PC-3 (cell line): ENCODE measurements at regions not wholly inside any gene's neighbourhood (a gene's known extent, or its start where the extent isn't known, plus 50 kb on each side); places are given as distances from the start of the nearest gene placed in this dataset.

Source experiments
- ATAC-seq: fragments of 200-7000 bp; cut with Tn5 transposase; 2 replicates; pipeline ENCODE4 v1.9.1; 2020; ENCODE audit warnings: mild to moderate bottlenecking, moderate library complexity
- BruUV-seq: library from RNA; stranded (reverse); fragments of 400-500 nt; replicated peaks from 2 replicates; lab custom pipeline; 2021; lab: Mats Ljungman, UMichigan
- CTCF ChIA-PET: fragments of 300-600 bp; sonication (Branson Sonifier 250); formaldehyde crosslinking; loops from one replicate; lab custom pipeline; 2022; ENCODE audit warnings: antibody characterized with exemption; lab: Charles Lee
- POLR2A ChIA-PET: fragments of 300-600 bp; sonication (Branson Sonifier 250); formaldehyde crosslinking; loops from one replicate; lab custom pipeline; 2022; ENCODE audit warnings: antibody characterized with exemption; ENCODE audit not compliant: unreplicated experiment; lab: Charles Lee
- DNase-seq: peaks from one replicate; pipeline ENCODE4 v3.0.0-alpha.2; 2015
- H2AFZ ChIP-seq: fragments of 300-600 bp; sonication (generic); 2 replicates; pipeline ENCODE4 v1.6.0; 2016; ENCODE audit warnings: antibody characterized with exemption, low read length
- H3F3A ChIP-seq: fragments of 300-600 bp; sonication (generic); one replicate; pipeline ENCODE4 v1.6.0; 2017; ENCODE audit warnings: antibody characterized with exemption, low read length, control low read depth, mild to moderate bottlenecking; ENCODE audit not compliant: unreplicated experiment
- H3K27ac ChIP-seq: fragments of 300-600 bp; sonication (generic); 2 replicates; pipeline ENCODE4 v1.5.1; 2016; ENCODE audit warnings: mild to moderate bottlenecking, low read length
- H3K27me3 ChIP-seq: fragments of 300-600 bp; sonication (generic); 2 replicates; pipeline ENCODE4 v1.6.1; 2016; ENCODE audit warnings: low read length, mixed read lengths
- H3K36me3 ChIP-seq: fragments of 300-600 bp; sonication (generic); 2 replicates; pipeline ENCODE4 v1.6.1; 2016; ENCODE audit warnings: low read depth, mixed run types, low read length, mixed read lengths
- H3K4me1 ChIP-seq: fragments of 300-600 bp; sonication (generic); 2 replicates; pipeline ENCODE4 v1.5.1; 2016; ENCODE audit warnings: low read length; ENCODE audit not compliant: insufficient read depth
- H3K4me2 ChIP-seq: fragments of 300-600 bp; sonication (generic); 2 replicates; pipeline ENCODE4 v1.6.0; 2016; ENCODE audit warnings: low read length
- H3K4me3 ChIP-seq: fragments of 300-600 bp; sonication (generic); 2 replicates; pipeline ENCODE4 v1.5.1; 2016; ENCODE audit warnings: mild to moderate bottlenecking, low read length, mixed read lengths
- H3K79me2 ChIP-seq: fragments of 300-600 bp; sonication (generic); 2 replicates; pipeline ENCODE4 v1.6.1; 2017; ENCODE audit warnings: low read length, mixed read lengths
- H3K9ac ChIP-seq: fragments of 300-600 bp; sonication (generic); 2 replicates; pipeline ENCODE4 v1.6.0; 2016; ENCODE audit warnings: mild to moderate bottlenecking, low read length
- H3K9me2 ChIP-seq: fragments of 300-600 bp; sonication (generic); replicated peaks from 2 replicates; pipeline ENCODE4 v1.6.1; 2016; ENCODE audit warnings: mixed run types, low read length, mixed read lengths
- H3K9me3 ChIP-seq: fragments of 300-600 bp; sonication (generic); 2 replicates; pipeline ENCODE4 v1.6.1; 2016; ENCODE audit warnings: low read length, mixed read lengths
- H4K20me1 ChIP-seq: fragments of 300-600 bp; sonication (generic); 2 replicates; pipeline ENCODE4 v1.6.1; 2016; ENCODE audit warnings: low read length, mixed read lengths
- EZH2 ChIP-seq: fragments of 300-600 bp; sonication (generic); IDR thresholded peaks from one replicate; pipeline ENCODE4 v1.6.1; 2017; ENCODE audit warnings: antibody characterized with exemption, mild to moderate bottlenecking, low read length; ENCODE audit not compliant: unreplicated experiment
- EZH2phosphoT487 ChIP-seq: fragments of 300-600 bp; sonication (generic); IDR thresholded peaks from 2 replicates; pipeline ENCODE4 v1.6.1; 2018; ENCODE audit warnings: mild to moderate bottlenecking, antibody characterized with exemption, low read length, borderline replicate concordance
- intact Hi-C: fragments of 100-400 bp; cut with micrococcal nuclease; formaldehyde crosslinking; loops from 2 replicates; pipeline ENCODE4 v1.9.0; 2023
- TF ChIP-seq, protein P1 (sequence below): fragments of 300-600 bp; sonication (generic); conservative IDR thresholded peaks from 2 replicates; pipeline ENCODE4 v1.5.1; 2017; ENCODE audit warnings: antibody characterized with exemption, low read depth, mild to moderate bottlenecking, low read length

DNA sequence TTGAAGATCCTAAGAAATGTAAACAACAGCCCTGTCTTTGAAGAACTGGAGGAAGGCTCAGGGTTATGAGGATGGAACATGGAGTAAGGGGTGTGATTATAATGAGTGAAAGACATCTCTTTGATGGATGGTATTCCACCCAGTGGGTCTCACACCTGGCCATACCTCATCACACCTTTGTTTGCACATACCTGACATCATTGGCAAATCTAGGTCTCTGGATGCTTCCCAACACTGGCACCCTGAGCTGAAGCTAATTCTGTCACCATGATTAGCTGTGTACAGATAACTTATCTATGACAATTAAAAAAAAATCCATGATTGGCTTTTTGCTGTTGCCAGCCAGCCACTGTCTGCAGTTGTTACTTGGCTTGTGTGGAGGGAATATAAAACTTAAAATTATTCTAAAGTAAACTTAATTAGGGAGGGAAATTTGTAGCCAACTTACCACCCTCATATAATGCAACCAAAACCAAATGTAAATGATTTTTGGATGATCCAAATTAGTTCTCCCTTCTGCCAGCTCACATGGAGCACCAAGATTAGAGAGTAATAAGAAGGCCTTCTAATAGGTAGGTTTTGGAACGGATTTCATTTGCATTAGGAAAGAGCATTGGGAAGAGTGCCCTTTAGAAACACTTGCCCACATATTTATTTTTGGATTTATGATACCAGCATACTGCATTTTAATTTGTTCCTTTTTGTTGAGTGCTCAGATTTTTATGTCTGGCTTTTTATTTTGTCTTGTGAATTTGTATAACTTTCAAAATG, 249.5 kb downstream of the SOX4 start:
- no peaks in the 10 kb centered on the region for H4K20me1 ChIP-seq
- H3K4me2 ChIP-seq, result no peak overlapping the region
- H2AFZ ChIP-seq, result no peak overlapping the region
- no TSS peak for BruUV-seq
- no peaks in the 10 kb centered on the region for H3K9me3 ChIP-seq
- DNase-seq (no peak), ATAC-seq (no peak)
- no peak overlapping the region for H3K27ac ChIP-seq
- H3K36me3 ChIP-seq, result no peaks in the 10 kb centered on the region
- no peaks in the 10 kb centered on the region for H3K27me3 ChIP-seq
- TF ChIP-seq, protein P1, sequence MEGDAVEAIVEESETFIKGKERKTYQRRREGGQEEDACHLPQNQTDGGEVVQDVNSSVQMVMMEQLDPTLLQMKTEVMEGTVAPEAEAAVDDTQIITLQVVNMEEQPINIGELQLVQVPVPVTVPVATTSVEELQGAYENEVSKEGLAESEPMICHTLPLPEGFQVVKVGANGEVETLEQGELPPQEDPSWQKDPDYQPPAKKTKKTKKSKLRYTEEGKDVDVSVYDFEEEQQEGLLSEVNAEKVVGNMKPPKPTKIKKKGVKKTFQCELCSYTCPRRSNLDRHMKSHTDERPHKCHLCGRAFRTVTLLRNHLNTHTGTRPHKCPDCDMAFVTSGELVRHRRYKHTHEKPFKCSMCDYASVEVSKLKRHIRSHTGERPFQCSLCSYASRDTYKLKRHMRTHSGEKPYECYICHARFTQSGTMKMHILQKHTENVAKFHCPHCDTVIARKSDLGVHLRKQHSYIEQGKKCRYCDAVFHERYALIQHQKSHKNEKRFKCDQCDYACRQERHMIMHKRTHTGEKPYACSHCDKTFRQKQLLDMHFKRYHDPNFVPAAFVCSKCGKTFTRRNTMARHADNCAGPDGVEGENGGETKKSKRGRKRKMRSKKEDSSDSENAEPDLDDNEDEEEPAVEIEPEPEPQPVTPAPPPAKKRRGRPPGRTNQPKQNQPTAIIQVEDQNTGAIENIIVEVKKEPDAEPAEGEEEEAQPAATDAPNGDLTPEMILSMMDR, result no peak
- TF ChIP-seq EZH2phosphoT487 (no peak), EZH2 (no peak)
- no peaks in the 10 kb centered on the region for H3F3A ChIP-seq
- H3K4me3 ChIP-seq, result no peak overlapping the region
- no peaks in the 10 kb centered on the region for H3K9me2 ChIP-seq
- CTCF ChIA-PET, result no interaction called here
- H3K9ac ChIP-seq, result no peak overlapping the region
- POLR2A ChIA-PET, result no interaction called here
- H3K4me1 ChIP-seq, result peaks cover 7% of the 10 kb centered on the region
- intact Hi-C loops, result no loop called here
- no peaks in the 10 kb centered on the region for H3K79me2 ChIP-seq

DNA sequence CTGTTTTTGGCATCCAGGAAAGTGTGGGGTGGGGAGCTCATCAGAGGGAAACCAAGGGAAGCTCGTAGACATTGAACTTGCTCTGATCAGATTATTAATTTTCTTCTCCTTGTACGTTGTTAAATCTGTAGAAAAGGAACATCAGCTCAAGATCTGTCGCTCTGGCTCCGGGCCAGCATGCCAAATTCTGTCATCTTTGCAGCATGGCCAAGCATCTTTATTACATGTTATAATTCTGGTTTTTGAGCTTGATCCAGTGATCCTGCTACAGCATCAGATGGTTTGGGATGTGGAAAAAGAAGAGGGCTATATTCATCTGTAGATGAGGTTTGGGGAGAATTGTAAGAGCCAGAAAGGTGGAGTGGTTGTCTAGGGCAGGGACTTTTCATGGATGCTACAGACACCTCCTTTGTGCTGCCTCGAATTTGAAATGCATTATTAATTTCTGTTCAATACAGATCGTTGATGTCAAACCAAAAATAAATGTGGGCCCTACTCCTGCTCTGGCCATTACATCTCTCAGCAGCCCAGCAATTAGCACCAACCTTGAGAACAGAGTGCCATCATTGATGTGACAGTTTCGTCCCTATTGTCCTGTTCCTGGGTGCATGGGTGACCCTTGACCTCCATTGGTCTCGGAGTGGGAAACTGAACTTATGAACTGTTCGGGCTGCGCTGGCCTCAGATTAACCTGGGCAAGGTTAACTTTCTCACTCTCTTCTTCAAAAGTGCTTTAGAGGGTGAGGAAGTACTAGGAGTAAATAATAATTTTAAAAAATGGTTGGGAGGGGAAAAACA, 250.8 kb downstream of the SOX4 start:
- Histone ChIP-seq H3K27ac (no peak overlapping the region), H3K4me2 (no peak overlapping the region), H3K4me3 (no peak overlapping the region), H3K4me1 (peaks cover 7% of the 10 kb centered on the region), H3K9ac (no peak overlapping the region), H4K20me1 (no peaks in the 10 kb centered on the region), H3K36me3 (no peaks in the 10 kb centered on the region), H2AFZ (no peak overlapping the region), H3F3A (no peaks in the 10 kb centered on the region), H3K9me2 (no peaks in the 10 kb centered on the region), H3K79me2 (no peaks in the 10 kb centered on the region), H3K27me3 (no peaks in the 10 kb centered on the region), H3K9me3 (no peaks in the 10 kb centered on the region)
- intact Hi-C loops, result no loop called here
- BruUV-seq, result no TSS peak
- ATAC-seq (no peak), DNase-seq (no peak)
- POLR2A ChIA-PET, result no interaction called here
- TF ChIP-seq EZH2 (no peak), EZH2phosphoT487 (no peak)
- TF ChIP-seq, protein P1, result no peak
- CTCF ChIA-PET, result no interaction called here

DNA sequence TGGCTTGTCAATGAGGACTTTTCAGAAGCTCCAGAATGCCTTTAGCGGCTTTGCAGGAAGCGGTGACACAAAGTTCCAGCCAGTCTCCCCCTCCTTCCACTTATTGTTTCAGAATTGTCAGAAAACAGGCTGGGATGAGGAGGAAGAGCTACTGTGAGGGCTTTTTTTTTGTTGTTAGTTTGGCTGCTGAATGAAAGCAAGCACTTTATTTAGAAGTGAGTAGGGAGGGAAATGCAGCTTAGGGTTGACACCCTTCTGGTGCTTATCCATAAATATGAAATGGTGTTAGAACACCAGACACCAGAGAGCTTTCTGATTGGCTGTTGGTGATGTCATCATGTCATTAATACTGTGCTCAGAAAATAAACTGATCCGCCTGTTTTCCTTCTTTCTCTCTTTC, 251.5 kb downstream of the SOX4 start:
- intact Hi-C loops, result no loop called here
- ChIA-PET CTCF (no interaction called here), POLR2A (no interaction called here)
- ATAC-seq (no peak), DNase-seq (no peak)
- no peaks in the 10 kb centered on the region for H3F3A ChIP-seq
- H3K4me3 ChIP-seq, result no peak overlapping the region
- H3K4me1 ChIP-seq, result peaks cover 7% of the 10 kb centered on the region
- no peak for TF ChIP-seq EZH2
- TF ChIP-seq, protein P1, result no peak
- TF ChIP-seq EZH2phosphoT487, result no peak
- no TSS peak for BruUV-seq
- H3K36me3 ChIP-seq, result no peaks in the 10 kb centered on the region
- H3K9me2 ChIP-seq, result no peaks in the 10 kb centered on the region
- H2AFZ ChIP-seq, result no peak overlapping the region
- H3K9me3 ChIP-seq, result no peaks in the 10 kb centered on the region
- no peak overlapping the region for H3K4me2 ChIP-seq
- no peak overlapping the region for H3K27ac ChIP-seq
- no peaks in the 10 kb centered on the region for H3K79me2 ChIP-seq
- H3K9ac ChIP-seq, result no peak overlapping the region
- no peaks in the 10 kb centered on the region for H4K20me1 ChIP-seq
- no peaks in the 10 kb centered on the region for H3K27me3 ChIP-seq
